Neural crest cell (in vitro differentiated cells): ENCODE measurements at regions not wholly inside any gene's neighbourhood (a gene's known extent, or its start where the extent isn't known, plus 50 kb on each side); places are given as distances from the start of the nearest gene placed in this dataset.

Source experiments
- DNase-seq: peaks from one replicate; pipeline ENCODE4 v3.0.0; 2021; ENCODE audit warnings: low read depth, mixed read lengths, low spot score
- H3K27ac Mint-ChIP-seq: one replicate; pipeline ENCODE4 v1.8.0; 2021; ENCODE audit warnings: mild to moderate bottlenecking, mixed read lengths; ENCODE audit not compliant: unreplicated experiment
- H3K27me3 Mint-ChIP-seq: 2 replicates; pipeline ENCODE4 v1.8.0; 2021; ENCODE audit warnings: low read depth, mild to moderate bottlenecking, mixed read lengths
- H3K36me3 Mint-ChIP-seq: 2 replicates; pipeline ENCODE4 v1.8.0; 2021; ENCODE audit warnings: low read depth, mild to moderate bottlenecking, mixed read lengths
- H3K4me1 Mint-ChIP-seq: 2 replicates; pipeline ENCODE4 v1.8.0; 2021; ENCODE audit warnings: mixed read lengths
- H3K4me3 Mint-ChIP-seq: one replicate; pipeline ENCODE4 v1.8.0; 2021; ENCODE audit warnings: mild to moderate bottlenecking, mixed read lengths
- H3K9me3 Mint-ChIP-seq: 2 replicates; pipeline ENCODE4 v1.8.0; 2021; ENCODE audit warnings: mixed read lengths
- TF ChIP-seq, protein P1 (sequence below): fragments of 200-600 bp; sonication (generic); conservative IDR thresholded peaks from 2 replicates; pipeline ENCODE4 v1.5.0; 2021; ENCODE audit warnings: antibody characterized with exemption, mild to moderate bottlenecking

DNA sequence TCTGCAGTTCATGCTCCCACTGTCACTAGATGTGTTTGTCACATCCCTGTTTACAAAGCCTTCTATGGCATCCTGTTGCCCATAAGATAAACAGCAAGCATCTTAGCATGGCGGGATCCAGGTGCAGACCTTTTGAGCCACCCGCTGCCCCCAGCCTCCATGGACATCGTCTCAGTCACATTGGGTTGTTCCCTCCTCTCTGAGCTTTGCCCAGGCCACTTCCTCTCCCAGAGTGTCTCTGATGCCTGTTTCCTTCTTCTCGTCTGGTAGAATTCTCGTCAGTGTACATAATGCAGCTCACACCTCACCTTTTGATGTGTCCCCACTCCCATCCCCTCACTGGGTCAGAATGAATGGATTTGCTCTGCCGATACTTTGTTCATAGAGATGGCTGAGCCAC lies 239.0 kb upstream of the APCDD1 start:
- peaks cover 17% of the 10 kb centered on the region for H3K4me1 Mint-ChIP-seq
- TF ChIP-seq, protein P1, sequence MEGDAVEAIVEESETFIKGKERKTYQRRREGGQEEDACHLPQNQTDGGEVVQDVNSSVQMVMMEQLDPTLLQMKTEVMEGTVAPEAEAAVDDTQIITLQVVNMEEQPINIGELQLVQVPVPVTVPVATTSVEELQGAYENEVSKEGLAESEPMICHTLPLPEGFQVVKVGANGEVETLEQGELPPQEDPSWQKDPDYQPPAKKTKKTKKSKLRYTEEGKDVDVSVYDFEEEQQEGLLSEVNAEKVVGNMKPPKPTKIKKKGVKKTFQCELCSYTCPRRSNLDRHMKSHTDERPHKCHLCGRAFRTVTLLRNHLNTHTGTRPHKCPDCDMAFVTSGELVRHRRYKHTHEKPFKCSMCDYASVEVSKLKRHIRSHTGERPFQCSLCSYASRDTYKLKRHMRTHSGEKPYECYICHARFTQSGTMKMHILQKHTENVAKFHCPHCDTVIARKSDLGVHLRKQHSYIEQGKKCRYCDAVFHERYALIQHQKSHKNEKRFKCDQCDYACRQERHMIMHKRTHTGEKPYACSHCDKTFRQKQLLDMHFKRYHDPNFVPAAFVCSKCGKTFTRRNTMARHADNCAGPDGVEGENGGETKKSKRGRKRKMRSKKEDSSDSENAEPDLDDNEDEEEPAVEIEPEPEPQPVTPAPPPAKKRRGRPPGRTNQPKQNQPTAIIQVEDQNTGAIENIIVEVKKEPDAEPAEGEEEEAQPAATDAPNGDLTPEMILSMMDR: no peak
- H3K9me3 Mint-ChIP-seq: peaks cover 9% of the 10 kb centered on the region
- DNase-seq: no peak
- no peak overlapping the region for H3K4me3 Mint-ChIP-seq
- no peaks in the 10 kb centered on the region for H3K36me3 Mint-ChIP-seq
- H3K27me3 Mint-ChIP-seq: no peaks in the 10 kb centered on the region
- H3K27ac Mint-ChIP-seq: no peak overlapping the region

DNA sequence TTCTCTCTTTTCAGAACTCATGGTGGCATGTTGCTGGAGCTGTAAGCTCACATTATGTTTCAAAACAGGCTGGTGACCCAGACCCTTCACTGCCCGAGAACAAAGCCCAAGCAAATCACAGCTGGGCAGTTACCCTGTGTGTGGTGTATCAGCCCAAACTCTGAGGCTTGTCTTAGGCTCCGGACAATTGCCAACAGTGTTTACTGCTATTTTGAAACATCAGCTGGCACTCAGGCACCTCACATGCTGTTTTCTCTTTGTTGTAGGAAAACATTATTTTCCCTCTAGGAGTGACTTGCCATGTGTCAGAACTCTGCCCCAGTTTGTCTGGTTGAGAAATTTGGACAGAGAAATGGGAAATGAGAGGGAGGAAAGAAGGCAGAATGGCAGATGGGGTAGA lies 237.6 kb upstream of the APCDD1 start:
- peaks cover 17% of the 10 kb centered on the region for H3K9me3 Mint-ChIP-seq
- no peak overlapping the region for H3K27ac Mint-ChIP-seq
- peaks cover 5% of the 10 kb centered on the region for H3K4me1 Mint-ChIP-seq
- no peaks in the 10 kb centered on the region for H3K27me3 Mint-ChIP-seq
- peaks cover 3% of the 10 kb centered on the region for H3K36me3 Mint-ChIP-seq
- no peak for DNase-seq
- no peak overlapping the region for H3K4me3 Mint-ChIP-seq
- TF ChIP-seq, protein P1: no peak

DNA sequence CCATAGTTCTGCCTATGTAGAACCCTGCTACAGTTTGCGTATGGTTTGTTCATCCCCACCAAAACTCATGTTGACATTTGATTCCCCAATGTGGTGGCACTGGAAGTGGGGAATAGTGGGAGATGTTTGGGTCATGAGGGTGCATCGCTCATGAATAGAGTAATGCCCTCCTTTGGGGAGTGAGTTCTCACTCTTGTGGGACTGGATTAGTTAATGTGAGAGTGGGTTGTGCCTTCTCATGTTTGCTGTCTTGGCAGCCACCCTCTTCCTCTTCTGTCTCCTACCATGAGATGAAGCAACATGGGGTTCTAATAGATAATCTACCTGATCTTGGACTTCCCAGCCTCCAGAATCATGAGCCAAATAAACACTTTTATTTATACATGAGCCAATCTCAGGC lies 237.2 kb upstream of the APCDD1 start:
- Mint-ChIP-seq H3K9me3 (peaks cover 18% of the 10 kb centered on the region), H3K36me3 (peaks cover 3% of the 10 kb centered on the region), H3K4me1 (peaks cover under 1% of the 10 kb centered on the region)

DNA sequence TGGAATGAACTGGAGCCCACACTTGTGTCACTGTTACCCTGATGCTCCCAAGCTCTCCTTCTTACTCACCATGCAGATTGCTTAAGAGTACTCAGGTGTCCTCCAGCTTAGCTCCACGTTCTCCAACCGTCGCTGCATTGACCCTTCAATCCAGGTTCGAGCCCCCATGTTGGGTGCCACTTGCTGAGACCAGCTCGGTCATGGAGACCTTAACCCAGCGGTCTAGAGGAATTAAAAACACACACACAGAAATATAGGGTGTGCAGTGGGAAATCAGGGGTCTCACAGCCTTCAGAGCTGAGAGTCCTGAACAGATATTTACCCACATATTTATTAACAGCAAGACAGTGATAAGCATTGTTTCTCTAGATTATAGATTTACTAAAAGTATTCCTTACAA lies 229.1 kb upstream of the APCDD1 start:
- Mint-ChIP-seq H3K27me3 (no peaks in the 10 kb centered on the region), H3K27ac (no peak overlapping the region), H3K4me3 (no peak overlapping the region), H3K36me3 (peaks cover 13% of the 10 kb centered on the region), H3K9me3 (peaks cover 19% of the 10 kb centered on the region), H3K4me1 (peaks cover 8% of the 10 kb centered on the region)
- TF ChIP-seq, protein P1: no peak
- no peak for DNase-seq

More for the DNA sequence above, 237.2 kb upstream of the APCDD1 start:
- Mint-ChIP-seq H3K27me3 (no peaks in the 10 kb centered on the region), H3K4me3 (no peak overlapping the region), H3K27ac (no peak overlapping the region)
- TF ChIP-seq, protein P1: no peak
- DNase-seq: no peak

DNA sequence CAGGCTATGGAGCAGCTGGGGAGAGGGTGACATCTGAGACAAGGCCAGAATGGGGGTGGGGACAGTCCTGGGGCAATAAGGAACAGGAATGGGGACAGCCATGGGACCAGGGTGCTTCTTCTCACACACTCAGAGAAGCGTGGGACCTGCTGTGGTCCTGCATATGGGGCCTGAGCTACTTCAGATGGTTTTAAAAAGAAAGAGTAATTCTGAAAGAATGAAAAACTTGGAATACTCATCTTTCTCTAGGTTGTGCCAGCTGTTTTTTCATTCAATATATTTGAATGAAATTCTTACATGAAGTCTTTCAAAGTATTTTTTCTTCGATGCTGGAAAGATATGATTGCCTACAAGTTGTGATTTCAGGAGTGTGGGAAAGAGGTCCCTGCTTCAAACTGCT lies 227.5 kb upstream of the APCDD1 start:
- peak overlapping the region; percentile 43 for H3K27ac Mint-ChIP-seq
- no peak for DNase-seq
- H3K9me3 Mint-ChIP-seq: peaks cover 14% of the 10 kb centered on the region
- no peaks in the 10 kb centered on the region for H3K27me3 Mint-ChIP-seq
- H3K36me3 Mint-ChIP-seq: peaks cover 10% of the 10 kb centered on the region
- TF ChIP-seq, protein P1: no peak
- peaks cover 8% of the 10 kb centered on the region for H3K4me1 Mint-ChIP-seq
- H3K4me3 Mint-ChIP-seq: no peak overlapping the region

DNA sequence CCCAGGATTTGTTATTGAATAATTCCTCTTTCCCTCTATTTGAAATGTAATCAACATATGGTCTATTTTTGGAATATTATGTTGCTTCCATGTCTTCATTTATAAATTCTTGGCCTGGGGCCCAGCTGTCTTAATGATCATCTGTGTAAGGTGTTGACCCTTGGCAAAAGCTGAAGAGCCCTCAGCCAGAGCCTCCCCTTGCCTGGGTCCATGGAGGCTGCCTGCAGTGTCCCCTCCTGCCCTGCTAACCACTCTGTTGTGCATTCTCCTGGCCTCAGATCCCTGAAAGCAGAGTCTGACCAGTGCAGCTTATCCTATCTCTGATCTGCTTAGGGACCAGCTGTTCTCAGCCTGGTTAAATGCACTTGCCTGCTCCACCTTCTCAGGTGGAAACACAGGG lies 226.1 kb upstream of the APCDD1 start:
- TF ChIP-seq, protein P1: no peak
- DNase-seq: no peak
- Mint-ChIP-seq H3K4me3 (no peak overlapping the region), H3K27me3 (no peaks in the 10 kb centered on the region), H3K27ac (no peak overlapping the region), H3K9me3 (peaks cover 14% of the 10 kb centered on the region), H3K36me3 (peaks cover 6% of the 10 kb centered on the region), H3K4me1 (peaks cover 8% of the 10 kb centered on the region)
